GM18873 (cell line): ENCODE measurements at regions not wholly inside any gene's neighbourhood (a gene's known extent, or its start where the extent isn't known, plus 50 kb on each side); places are given as distances from the start of the nearest gene placed in this dataset.
"Not testable (repeated sequence)": the region's sequence is repeated elsewhere in the genome, so short reads cannot be mapped to it uniquely, and the experiment has no call there.

Source experiments
- ATAC-seq: cut with Tn5 transposase; IDR thresholded peaks from one replicate; pipeline ENCODE4 v1.9.1; 2021; ENCODE audit warnings: mild to moderate bottlenecking, moderate library complexity, moderate number of reproducible peaks; ENCODE audit not compliant: unreplicated experiment, low FRiP score

GRCh38 chr15:69751147-69751546, 298.5 kb downstream of the RPLP1 start:
- ATAC-seq: no peak

- no peak for ATAC-seq
These were observed 298.9 kb downstream of the RPLP1 start for GRCh38 chr15:69751566-69751965.

GRCh38 chr15:69753867-69754266, 301.2 kb downstream of the RPLP1 start:
- no peak for ATAC-seq

- ATAC-seq: no peak
These were observed 301.7 kb downstream of the RPLP1 start for GRCh38 chr15:69754313-69754712.

- ATAC-seq: peak; percentile 85
These were observed 303.1 kb downstream of the RPLP1 start for GRCh38 chr15:69755551-69756310.

- ATAC-seq: no peak
These were observed 303.8 kb downstream of the RPLP1 start for GRCh38 chr15:69756440-69756839.

GRCh38 chr15:69757186-69757585, 304.6 kb downstream of the RPLP1 start:
- no peak for ATAC-seq

- no peak for ATAC-seq
These were observed 305.7 kb downstream of the RPLP1 start for GRCh38 chr15:69758291-69758771.

- no peak for ATAC-seq
These were observed 306.5 kb downstream of the RPLP1 start for GRCh38 chr15:69758810-69759790.

GRCh38 chr15:69760258-69760845, 307.7 kb downstream of the RPLP1 start:
- no peak for ATAC-seq

GRCh38 chr15:69760890-69761568, 308.4 kb downstream of the RPLP1 start:
- ATAC-seq: no peak

GRCh38 chr15:69762373-69763148, 309.9 kb downstream of the RPLP1 start:
- ATAC-seq: no peak

- ATAC-seq: no peak
These were observed 311.2 kb downstream of the RPLP1 start for GRCh38 chr15:69763831-69764230.

GRCh38 chr15:69766156-69766555, 313.5 kb downstream of the RPLP1 start:
- ATAC-seq: no peak

- no peak for ATAC-seq
These were observed 314.6 kb downstream of the RPLP1 start for GRCh38 chr15:69767191-69767590.

GRCh38 chr15:69769336-69769735, 316.7 kb downstream of the RPLP1 start:
- ATAC-seq: not testable (repeated sequence)

- not testable (repeated sequence) for ATAC-seq
These were observed 321.6 kb downstream of the RPLP1 start for GRCh38 chr15:69774258-69774657.

- not testable (repeated sequence) for ATAC-seq
These were observed 322.1 kb downstream of the RPLP1 start for GRCh38 chr15:69774711-69775110.

- no peak for ATAC-seq
These were observed 320.4 kb downstream of the TLE3 start for GRCh38 chr15:69777356-69777755.
